ENCODE measurements at regions not wholly inside any gene's neighbourhood (a gene's known extent, or its start where the extent isn't known, plus 50 kb on each side); places are given as distances from the start of the nearest gene placed in this dataset.

- no peak for TF ChIP-seq POLR2A (IDR thresholded peaks at IDR 0.05)
- TF ChIP-seq CTCF (IDR thresholded peaks at IDR 0.05) = no peak
Observed at GRCh38 chr2:85942346-85942957, 53.7 kb upstream of the ST3GAL5 start.
